ENCODE measurements at regions not wholly inside any gene's neighbourhood (a gene's known extent, or its start where the extent isn't known, plus 50 kb on each side); places are given as distances from the start of the nearest gene placed in this dataset.
A peak's percentile ranks its signal among the peaks of the same experiment; 100 is the strongest.
"Not testable (repeated sequence)": the region's sequence is repeated elsewhere in the genome, so short reads cannot be mapped to it uniquely, and the experiment has no call there.

- DNase-seq: no peak
Measured at GRCh38 chr6:158920311-158920905, 79.6 kb downstream of the RSPH3 start.

- no peak for DNase-seq
Measured at GRCh38 chr6:158919865-158920264, 80.1 kb downstream of the RSPH3 start.

- DNase-seq: no peak
Measured at GRCh38 chr6:158916617-158917016, 83.4 kb downstream of the RSPH3 start.

- DNase-seq: no peak
Measured at GRCh38 chr6:158914923-158915322, 85.1 kb downstream of the RSPH3 start.

- no peak for DNase-seq
Measured at GRCh38 chr6:158913580-158913979, 86.4 kb downstream of the RSPH3 start.

- no peak for DNase-seq
Measured at GRCh38 chr6:158912655-158913054, 87.3 kb downstream of the RSPH3 start.

- DNase-seq: peak in 2 of 5 experiments; percentile 24 to 40
Measured at GRCh38 chr6:158911746-158912480, 88.1 kb downstream of the RSPH3 start.

GRCh38 chr6:158910484-158911440 lies 89.2 kb downstream of the RSPH3 start:
- peak in 1 of 5 experiments; percentile 27 for DNase-seq

- peak in 1 of 5 experiments; percentile 23 for DNase-seq
Measured at GRCh38 chr6:158909938-158910337, 90.1 kb downstream of the RSPH3 start.

- no peak for DNase-seq
Measured at GRCh38 chr6:158908606-158909005, 89.4 kb upstream of the EZR start.

- no peak for DNase-seq
Measured at GRCh38 chr6:158907931-158908330, 88.8 kb upstream of the EZR start.

GRCh38 chr6:158906926-158907325 lies 87.8 kb upstream of the EZR start:
- DNase-seq: no peak

- peak in 1 of 5 experiments; percentile 15 for DNase-seq
Measured at GRCh38 chr6:158905277-158905676, 86.1 kb upstream of the EZR start.

GRCh38 chr6:158903801-158904200 lies 84.6 kb upstream of the EZR start:
- no peak for DNase-seq

GRCh38 chr6:158900663-158901312 lies 81.6 kb upstream of the EZR start:
- no peak for DNase-seq

- DNase-seq: no peak
Measured at GRCh38 chr6:158897236-158897635, 78.1 kb upstream of the EZR start.

- no peak for DNase-seq
Measured at GRCh38 chr6:158895661-158896060, 76.5 kb upstream of the EZR start.

GRCh38 chr6:158894193-158894592 lies 75.0 kb upstream of the EZR start:
- DNase-seq: no peak

- no peak for DNase-seq
Measured at GRCh38 chr6:158892266-158892665, 73.1 kb upstream of the EZR start.

GRCh38 chr6:158891560-158891959 lies 72.4 kb upstream of the EZR start:
- not testable (repeated sequence) for DNase-seq

GRCh38 chr6:158888171-158888570 lies 69.0 kb upstream of the EZR start:
- DNase-seq: not testable (repeated sequence)

GRCh38 chr6:158886346-158886977 lies 67.3 kb upstream of the EZR start:
- not testable (repeated sequence) for DNase-seq
